ENCODE measurements at regions not wholly inside any gene's neighbourhood (a gene's known extent, or its start where the extent isn't known, plus 50 kb on each side); places are given as distances from the start of the nearest gene placed in this dataset.
"Not testable (repeated sequence)": the region's sequence is repeated elsewhere in the genome, so short reads cannot be mapped to it uniquely, and the experiment has no call there.

DNA sequence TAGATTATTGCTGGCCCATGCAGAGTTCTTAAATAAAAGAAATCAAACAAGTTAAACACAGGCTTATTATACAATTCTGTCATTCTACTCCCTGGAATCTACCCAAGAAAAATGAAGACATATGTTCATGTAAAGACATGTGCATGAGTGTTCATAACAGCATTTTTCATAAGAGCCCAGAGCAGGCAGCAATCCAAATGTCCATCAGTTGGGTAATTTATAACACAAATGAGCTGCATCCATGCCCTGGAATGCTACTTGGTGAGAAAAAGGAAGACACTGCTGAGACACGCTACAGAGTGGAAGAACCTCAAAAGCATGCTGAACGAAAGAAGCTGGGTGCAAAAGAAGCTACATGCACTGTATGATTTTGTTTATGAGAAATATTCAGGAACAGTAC lies 342.6 kb downstream of the TCERG1L start:
- DNase-seq (ENCODE audit: low read depth): no peak

DNA sequence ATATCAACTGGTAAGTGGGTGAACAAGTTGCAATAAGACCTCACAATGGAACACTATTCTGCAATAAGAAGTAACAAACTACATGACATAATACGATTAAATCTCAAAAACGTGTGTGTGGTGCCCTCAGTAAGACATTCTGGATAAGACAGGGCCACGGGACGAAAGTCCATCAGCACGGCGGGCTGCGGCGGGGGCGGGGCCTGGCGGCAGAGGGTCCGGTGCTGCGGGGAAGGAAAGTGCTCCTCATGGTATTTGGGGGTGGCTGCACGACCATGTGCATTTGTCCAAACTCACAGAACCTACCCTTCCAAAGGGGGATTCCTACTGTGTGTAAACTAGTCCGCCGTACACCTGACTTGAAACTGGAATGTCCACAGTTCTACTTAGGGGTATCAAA lies 341.8 kb downstream of the TCERG1L start:
- no peak for DNase-seq (ENCODE audit: low read depth)

DNA sequence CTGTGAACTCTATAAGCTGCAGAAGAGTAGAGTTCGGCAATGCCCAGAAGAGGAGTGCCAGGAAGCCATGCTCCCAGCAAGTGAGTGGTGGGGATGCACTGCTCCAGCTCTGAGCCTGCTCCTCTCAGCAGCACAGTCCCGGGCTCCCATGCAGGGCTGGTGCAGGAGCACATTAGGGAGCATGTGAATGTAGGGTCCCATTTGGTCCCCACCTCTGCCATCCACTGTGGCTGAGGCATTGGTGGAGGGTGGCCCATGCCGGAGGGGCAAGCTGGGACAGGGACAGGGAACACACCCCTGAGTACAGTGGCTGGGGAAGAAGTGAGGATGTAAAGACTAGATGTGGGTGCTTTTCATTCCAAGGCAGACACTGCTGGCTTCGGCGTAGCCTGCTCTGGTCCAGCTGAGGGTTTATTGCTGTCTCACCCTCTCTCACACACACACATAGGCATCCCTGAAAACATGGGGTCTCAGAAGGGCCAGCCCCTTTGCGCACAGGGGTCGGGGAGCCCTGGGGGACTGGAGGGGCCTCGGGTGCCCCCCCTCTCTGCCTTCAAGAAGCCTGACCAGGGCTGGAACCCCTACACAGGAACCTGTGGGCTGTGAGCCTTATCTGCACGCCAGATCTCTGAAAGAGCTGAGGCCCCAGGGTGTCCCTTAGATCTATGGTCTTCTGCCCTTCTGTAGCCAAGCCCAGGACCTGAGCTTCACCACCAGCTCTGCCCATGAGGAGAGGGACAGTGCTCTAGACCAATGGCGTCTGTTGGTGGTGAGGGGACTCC lies 341.0 kb downstream of the TCERG1L start:
- no peak for DNase-seq (ENCODE audit: low read depth)

DNA sequence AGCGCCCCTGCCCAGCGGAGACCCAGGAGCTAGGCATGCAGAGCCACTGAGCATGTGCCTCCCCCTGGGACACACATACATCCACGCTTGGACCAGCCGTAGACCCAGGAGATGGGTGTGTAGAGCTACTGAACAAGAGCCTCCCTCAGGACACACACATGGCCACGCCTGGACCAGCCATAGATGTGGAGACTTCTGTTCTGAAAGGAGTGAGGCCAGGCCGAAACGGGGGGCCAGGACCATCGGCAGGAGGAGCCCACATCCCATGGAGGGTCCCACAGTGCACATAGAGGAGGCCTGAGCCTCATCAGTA lies 340.4 kb downstream of the TCERG1L start:
- no peak for DNase-seq (ENCODE audit: low read depth)

DNA sequence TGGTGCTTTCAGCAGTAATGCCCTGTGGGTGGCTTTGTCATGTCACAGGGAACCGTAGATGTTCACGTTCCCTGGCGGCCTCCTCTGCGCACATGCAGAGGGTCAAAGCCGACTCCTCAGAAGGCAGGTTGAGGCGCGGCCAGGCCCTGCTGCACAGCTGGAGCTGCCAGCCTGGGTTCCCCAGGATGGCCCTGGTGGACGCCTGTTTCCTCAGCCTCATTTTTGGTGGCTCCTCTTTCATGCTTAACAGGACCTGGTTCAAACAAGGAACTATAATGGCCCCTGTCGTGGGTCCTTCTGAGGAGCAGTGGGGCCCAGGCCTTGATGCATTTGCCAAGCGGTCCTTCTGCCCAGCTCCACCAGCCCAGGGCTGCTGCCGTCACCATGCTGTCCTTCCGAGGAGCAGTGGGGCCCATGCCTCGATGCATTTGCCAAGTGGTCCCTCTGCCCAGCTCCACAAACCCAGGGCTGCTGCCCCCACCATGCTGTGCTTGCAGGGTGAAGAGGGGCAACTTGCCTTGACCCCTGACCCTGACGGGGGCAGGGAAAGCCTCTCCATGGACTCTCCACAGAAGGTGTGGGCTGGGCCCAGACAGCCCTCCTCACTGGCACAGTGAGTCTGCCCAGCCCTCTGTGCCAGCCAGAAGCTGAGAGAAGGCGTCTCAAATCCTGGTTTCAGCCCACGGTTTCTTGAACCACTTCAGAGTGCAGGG lies 338.2 kb downstream of the TCERG1L start:
- no peak for DNase-seq (ENCODE audit: low read depth)

DNA sequence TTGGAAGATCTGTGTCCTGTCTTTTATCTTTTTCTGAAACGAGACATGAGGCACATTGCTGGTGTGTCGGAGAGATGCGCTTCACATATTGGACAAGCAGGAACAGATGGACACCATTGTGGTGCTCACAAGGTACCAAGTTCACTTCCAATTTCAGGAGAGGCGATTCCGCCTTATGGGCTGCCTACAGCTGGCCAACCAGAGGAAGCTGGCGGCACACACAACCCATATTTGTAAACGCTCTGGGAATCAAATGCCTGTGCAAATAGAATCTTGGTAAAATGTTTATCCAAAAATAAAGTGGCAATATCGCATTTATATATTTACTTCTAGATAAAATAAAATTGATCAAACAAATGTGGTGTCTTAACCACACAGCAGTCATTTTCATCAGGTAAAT lies 337.4 kb downstream of the TCERG1L start:
- DNase-seq (ENCODE audit: low read depth): no peak

DNA sequence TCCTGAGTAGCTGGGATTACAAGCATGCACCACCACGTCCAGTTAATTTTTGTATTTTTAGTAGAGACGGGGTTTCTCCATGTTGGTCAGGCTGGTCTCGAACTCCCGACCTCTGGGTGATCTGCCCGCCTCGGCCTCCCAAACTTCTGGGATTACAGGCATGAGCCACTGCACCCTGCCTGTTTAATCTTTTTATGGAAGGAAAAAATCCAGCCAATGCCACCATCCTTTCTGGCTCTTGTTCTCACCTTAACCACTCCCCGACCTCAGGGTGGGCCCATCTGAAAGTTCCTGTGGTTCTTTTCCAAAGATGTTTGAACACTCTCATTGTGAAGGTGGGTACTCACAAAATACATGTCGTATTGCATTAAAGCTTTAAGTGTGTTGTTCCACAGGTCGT lies 336.2 kb downstream of the TCERG1L start:
- DNase-seq (ENCODE audit: low read depth): not testable (repeated sequence)

DNA sequence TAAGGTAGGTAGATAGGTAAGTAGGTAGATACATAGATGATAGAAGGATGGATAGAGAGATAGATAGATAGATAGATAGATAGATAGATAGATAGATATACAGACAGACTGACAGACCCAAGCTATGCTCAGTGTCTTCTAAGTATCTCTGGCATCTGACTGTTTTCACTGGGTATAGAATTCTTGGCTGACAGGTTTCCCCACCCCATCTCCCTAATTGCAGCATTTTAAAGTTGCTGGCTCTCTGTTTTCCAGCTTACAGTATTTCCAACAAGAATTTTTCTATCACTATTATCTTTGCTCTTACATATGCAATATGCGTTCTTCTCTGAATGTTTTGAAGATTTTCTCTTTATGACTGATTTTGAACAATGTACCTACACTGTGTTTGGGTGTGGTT lies 328.7 kb downstream of the TCERG1L start:
- DNase-seq (ENCODE audit: low read depth): no peak

DNA sequence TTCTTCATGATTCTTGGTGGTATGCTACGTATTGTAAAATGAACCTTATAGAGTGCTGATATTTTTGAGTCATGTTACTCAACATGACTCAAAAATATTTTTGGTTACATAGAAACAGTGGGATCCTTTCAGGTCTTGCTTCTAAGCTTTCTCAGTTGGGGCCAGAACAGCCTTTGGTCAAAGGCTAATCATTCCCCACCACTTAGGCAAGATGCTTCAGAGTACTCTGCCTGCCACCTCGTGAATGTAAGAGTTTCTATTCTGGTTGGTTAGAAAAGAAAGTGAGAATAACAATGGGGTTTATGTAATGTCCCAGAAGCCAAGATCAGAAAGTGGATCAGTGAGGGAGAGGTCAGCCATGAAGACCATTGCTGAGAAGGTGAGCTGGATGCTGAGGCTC lies 327.8 kb downstream of the TCERG1L start:
- DNase-seq (ENCODE audit: low read depth): no peak

DNA sequence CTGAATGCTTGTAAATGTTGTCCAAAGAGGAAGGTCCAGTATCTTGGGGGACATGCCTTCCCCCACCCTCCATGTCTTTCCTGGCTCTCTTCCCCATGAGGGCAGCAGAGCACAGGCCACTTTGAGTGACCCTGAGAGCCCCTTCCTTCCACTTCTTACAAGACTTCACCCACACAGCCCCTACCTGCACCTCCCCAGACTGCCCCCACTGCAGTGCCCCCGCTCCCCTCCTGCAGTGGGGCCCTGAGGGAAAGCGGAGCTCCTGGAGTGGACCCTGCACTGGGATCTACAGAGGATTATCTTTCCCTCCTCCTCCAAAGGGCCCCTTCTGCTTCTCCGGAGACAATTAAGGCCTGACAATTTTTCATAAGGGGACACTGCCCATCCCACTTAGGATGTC lies 326.8 kb downstream of the TCERG1L start:
- DNase-seq (ENCODE audit: low read depth): no peak

DNA sequence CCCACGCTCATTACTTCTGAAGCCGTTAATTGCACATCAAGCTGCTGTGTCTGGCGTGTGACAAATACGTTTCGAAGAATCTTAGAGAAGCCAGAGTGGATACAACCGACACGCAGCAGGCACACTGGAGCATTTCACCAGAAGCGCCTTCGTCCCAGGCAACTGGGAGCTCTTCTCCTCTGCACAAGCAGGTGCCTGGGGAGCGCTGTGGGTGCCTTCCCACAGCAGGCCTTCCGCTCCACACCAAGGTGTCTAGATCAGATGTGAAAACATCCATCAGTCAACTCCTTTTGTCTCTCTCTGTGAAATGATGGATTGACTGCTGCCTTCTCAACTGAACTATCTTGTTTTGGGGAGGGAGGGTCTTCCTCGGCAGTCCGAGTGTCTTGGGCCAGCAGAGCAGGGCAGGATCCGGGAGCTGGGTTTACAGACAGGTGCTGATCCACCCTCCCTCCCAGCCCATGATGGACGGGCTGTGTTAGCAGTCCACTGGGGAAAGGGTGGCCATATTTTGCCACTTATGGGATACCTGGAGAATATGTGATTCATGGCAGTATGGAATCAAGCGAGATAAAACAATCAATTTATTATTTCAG lies 326.3 kb downstream of the TCERG1L start:
- DNase-seq (ENCODE audit: low read depth): no peak

DNA sequence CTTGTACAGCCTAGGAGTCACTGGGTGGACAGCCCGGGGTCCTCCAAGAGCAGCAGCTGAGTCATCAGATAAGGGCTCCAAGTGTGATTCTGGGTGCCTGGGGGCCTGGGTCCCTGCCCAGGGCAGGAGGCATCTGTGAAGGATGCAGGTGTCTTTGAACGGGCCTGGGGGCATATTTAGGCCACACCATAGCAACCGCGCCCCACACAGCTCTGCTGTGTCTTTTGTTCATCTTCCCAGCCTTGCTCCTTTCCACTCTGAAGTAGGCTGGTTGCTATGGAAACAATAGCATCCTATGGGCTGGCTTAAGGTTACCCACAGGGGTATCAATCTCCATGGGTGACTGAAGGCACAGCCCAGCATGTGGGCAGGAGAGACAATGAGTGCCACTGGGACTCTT lies 324.7 kb downstream of the TCERG1L start:
- no peak for DNase-seq (ENCODE audit: low read depth)

DNA sequence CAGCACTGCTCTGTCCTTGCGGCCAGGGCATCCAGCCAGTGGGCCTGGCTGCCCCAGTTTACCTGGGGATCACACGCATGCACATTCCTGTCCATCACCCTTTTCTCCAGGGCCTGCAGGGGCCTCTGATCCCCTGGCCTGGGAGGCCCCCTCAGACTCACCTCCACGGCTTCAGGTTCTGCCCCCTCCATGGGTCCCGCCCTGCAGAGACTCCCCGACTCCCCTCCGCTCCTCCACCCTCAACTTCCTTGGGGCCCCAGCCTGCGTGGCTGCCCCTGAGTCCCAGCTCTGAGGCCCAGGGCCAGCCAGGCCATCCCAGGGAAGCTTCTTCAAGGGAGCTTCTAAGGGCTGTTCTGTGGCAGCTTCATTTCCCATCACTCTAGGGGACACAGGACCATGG lies 324.1 kb downstream of the TCERG1L start:
- DNase-seq (ENCODE audit: low read depth): no peak

DNA sequence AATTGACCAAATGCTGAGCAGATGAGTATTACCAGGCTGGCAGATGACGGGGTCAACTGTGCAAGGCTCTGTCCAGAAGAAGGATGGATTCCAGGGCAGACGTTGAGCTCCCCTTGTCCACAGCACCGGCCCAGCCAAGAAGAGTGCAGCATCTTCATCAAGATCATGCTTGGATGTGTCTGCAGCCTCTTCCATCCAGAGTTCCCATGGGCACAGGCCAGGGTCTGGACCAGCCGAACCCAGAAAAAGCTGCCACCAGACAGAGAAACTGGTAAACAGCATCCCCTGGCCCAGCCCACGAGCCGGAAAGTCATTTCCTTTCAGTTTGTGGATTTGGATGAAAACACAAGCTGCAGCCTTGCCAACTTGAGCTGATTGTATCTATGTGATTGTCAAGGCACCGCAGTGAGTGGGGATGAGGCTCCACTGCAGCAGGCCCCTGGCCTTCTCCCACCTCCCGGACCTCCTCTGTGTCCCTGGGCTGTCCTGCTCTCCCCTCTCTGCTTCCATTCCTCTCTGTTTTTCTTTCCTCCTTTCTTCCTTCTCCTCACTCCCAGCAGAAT lies 321.8 kb downstream of the TCERG1L start:
- no peak for DNase-seq (ENCODE audit: low read depth)

DNA sequence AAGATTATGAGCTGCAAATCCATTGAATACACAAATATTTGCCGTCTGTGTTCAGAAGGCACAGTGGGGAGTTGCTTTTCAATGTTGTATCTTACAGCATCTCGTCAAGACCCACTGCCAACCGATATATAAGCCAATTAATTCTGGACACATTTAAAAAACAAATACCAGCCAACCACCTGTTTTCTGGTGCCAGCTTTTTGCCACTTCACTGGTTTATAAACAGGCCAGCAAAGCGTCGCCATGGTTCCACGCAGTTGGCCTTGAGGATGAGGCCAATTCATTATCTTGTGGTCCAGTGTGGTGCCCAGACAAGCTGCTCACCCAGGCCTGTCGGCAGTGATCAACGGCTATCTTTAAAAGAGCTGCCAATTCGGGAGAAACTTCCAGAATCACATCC lies 321.0 kb downstream of the TCERG1L start:
- DNase-seq (ENCODE audit: low read depth): no peak

DNA sequence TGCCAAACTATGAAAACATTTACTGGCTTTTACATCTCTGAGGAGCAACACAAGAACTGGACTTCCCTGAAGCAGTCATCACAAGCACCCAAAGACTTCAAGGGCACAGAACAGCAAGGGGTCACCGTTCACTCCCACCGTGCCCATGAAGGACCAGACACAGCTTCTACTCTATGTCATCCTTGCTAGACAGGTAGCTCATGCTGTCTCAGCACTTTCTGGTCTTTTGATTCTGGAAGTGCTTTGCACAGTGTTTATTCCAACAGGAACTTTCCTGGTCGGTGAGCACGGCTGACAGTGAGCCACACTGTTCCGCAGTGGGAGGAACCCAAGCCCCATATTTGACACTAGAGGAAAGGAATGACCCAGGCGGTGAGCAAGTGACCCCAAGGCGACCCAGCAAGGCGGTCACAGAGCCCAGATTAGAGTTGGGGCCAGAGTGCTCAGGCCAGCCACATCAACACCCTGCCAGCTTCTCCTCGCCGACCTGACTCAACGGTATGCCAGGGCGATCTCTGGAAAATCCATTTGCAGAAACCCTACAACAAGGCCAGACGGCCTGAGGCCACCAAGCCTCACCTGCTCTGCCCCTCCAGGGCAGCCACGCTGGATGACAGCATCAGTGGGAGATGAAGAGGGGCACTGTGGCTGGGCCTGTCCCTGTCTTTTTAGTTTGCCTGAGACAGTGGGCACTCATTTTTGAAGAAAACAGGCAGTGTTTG lies 318.6 kb downstream of the TCERG1L start:
- DNase-seq (ENCODE audit: low read depth): no peak

DNA sequence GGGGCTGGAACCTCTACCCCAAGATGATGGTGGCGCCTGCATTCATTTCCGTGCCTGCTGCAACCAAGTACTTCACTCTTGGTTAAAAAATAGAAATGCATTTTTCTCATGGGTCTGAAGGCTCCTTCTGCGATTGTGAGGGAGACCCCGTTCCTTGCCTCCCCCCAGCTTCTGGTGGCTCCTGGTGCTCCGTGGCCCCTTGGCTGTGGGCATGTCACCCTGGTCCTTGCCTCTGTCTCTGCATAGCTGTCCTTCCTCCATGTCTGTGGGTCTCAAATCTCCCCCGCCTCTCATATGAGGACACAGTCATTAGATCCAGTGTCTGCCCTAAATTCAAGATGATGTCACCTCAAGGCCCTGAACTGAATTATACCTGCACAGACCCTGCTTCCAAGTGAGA lies 317.9 kb downstream of the TCERG1L start:
- DNase-seq (ENCODE audit: low read depth): no peak

DNA sequence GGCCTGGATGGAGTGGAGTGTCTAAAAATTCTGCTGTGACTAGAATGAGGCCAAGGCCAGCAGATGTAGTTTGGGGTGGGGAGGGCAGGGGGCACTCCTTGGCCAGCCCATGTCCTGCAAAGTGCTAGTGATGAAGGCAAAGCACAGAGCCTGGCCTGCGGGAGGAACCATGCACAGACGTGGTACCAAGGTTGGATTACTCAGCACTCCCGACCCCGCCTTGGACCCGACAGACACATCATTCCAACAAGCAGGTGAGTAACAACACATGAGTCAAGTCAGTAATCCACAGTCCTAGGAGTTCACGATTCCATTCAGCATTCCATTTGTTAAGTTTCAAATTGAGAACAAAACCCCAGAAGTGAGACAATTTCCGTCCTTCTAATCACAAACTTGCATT lies 317.3 kb downstream of the TCERG1L start:
- DNase-seq (ENCODE audit: low read depth): no peak

DNA sequence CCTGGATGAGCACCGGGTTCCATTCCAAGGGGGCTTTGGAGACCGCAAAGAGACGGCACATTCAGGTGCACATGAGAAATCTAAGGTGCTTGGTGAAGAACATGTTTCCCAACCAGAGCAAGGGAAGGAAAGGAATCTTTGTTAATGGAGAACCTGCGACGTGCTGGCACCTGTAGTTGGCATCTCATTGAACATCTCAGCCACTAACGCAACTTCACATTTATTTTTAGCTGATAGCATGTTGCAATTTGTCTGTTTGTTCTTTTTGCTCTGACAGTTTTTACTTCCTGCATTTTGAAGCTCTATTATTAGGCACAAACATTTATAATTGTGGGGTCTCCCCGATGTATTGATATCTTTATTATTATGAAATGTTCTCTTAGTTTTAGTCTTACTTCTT lies 316.7 kb downstream of the TCERG1L start:
- no peak for DNase-seq (ENCODE audit: low read depth)

DNA sequence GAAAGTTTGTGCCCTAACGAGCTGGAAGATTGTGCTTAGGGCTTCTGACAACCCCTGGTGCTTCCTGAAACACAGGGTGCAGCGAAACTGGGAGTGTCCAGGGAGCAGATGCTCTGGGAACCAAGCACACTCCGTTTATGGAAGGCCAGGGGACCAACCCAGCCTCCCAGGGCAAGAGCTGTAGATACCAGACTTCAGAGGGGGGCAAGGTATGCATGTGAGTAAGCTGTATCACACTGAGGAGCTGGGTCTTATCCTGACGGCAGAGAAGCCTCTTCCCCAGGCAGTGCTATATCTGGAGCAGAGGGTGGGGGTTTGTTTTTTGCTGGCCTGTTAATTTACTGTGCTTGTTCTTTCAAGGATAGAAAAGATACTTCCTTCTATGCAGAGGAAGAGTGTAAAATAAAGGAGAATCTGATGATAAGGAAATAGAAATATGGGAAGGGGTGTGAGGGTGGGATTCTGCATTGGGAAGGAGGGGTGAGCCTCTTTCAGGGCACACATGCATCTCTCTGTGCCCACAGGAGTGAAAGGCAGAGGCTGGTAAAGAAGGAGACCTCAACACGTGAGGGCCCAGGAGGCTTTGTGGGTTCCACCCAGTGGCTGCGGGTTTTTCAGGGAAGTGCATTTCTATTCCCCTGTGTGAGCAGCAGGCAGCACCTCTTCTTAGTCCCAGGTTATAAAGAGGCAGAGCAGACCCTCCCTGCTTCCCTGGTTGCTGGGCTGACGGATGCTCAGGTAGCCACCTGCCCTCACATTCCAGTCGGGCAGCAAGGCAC lies 314.1 kb downstream of the TCERG1L start:
- DNase-seq (ENCODE audit: low read depth): no peak

DNA sequence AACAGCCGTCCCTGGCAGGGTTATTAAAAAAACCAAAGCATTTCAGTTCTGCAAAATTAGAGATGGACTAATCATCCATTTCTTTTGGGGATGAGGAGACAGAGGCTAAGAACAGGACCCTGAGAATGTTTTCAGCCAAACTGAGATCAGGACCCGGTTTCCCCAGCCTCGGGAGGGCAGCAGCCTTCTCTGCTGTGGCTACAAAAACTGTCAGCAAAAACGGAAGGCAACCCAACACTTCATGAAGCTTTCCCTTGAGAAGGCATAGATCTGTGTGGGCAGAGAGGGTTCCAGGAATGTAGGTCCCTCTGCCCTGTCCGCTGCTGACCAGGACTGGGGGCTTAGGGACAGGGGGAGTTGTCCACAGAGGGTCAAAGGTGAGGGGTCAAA lies 313.5 kb downstream of the TCERG1L start:
- DNase-seq (ENCODE audit: low read depth): no peak

DNA sequence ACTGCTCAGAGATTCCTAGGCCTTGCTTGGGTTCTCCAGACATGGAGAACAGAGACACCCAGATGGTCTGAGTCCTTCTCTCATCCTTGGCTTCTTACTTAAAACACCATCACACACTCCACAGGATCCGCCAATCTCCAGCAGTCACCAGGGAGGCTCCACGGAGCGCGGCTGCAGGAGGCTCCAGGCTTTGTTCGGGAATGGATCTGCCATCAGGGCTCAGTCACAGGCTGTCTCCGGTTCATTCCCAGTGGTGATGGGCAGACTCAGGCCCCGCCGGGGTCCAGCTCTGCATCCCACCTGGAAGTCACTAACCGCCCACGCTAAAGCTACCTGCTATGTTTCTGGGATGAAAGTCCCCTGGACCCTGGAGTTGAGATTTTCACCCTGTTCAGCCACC lies 312.9 kb downstream of the TCERG1L start:
- DNase-seq (ENCODE audit: low read depth): no peak
